ENCODE measurements at regions not wholly inside any gene's neighbourhood (a gene's known extent, or its start where the extent isn't known, plus 50 kb on each side); places are given as distances from the start of the nearest gene placed in this dataset.

DNA sequence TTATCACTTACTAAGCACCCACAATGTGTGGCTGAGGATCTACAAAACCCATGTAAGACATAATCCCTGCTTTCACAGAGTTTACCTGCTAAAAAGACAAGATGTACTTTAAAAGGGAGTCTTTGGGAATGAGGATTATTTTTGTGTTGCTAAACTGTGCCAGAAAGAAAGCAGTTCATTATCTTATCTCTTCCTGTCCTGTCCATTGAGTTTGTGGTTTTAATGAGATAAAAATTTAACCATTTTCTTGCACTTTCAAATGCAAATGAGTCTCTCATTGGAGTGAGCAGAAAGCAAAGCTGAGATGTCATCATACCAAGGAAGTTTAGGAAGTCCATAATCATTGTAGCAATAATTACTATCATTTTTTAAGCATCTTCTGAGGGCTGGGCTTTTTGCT is 231.2 kb upstream of the ADAMTS9 start:
- Histone ChIP-seq H3K36me3 (ENCODE audit: control insufficient read depth, insufficient read depth, low read length) (no peaks in the 10 kb centered on the region), H3K4me3 (ENCODE audit: low read depth, low read length) (no peak overlapping the region), H3K27me3 (ENCODE audit: control insufficient read depth, insufficient read depth, low read length) (no peaks in the 10 kb centered on the region)
- FAIRE-seq (no peak), DNase-seq (ENCODE audit: low read depth) (no peak)
- TF ChIP-seq, protein P1, sequence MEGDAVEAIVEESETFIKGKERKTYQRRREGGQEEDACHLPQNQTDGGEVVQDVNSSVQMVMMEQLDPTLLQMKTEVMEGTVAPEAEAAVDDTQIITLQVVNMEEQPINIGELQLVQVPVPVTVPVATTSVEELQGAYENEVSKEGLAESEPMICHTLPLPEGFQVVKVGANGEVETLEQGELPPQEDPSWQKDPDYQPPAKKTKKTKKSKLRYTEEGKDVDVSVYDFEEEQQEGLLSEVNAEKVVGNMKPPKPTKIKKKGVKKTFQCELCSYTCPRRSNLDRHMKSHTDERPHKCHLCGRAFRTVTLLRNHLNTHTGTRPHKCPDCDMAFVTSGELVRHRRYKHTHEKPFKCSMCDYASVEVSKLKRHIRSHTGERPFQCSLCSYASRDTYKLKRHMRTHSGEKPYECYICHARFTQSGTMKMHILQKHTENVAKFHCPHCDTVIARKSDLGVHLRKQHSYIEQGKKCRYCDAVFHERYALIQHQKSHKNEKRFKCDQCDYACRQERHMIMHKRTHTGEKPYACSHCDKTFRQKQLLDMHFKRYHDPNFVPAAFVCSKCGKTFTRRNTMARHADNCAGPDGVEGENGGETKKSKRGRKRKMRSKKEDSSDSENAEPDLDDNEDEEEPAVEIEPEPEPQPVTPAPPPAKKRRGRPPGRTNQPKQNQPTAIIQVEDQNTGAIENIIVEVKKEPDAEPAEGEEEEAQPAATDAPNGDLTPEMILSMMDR (IDR thresholded peaks at IDR 0.05; ENCODE audit: insufficient read depth, low read length, severe bottlenecking) = no peak

DNA sequence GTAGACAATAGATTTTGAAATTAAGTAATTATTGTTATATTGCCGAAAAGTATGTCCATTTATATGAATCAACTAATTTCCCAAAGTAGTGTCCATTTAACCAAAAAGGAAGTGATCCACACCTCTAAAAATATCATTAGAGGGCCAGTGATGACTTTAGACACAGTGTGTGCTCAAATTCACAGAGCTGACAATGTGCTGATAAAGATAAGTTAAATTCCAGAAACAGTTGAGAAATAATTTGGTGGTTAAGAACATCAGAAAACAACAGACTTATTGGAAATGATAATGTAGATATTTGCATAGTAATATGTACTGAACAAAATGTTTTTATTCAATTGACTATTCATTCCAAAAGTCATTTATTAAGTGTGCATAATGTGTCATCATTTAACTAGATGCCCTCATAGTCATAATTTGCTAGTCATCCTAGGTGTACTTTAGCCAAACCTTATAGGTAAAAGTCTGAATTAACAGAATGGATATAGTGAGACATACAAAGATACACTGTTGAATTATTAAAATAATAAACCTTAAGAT is 230.2 kb upstream of the ADAMTS9 start:
- TF ChIP-seq, protein P1 (IDR thresholded peaks at IDR 0.05; ENCODE audit: insufficient read depth, low read length, severe bottlenecking) = no peak
- Histone ChIP-seq H3K36me3 (ENCODE audit: control insufficient read depth, insufficient read depth, low read length) (no peaks in the 10 kb centered on the region), H3K4me3 (ENCODE audit: low read depth, low read length) (no peak overlapping the region), H3K27me3 (ENCODE audit: control insufficient read depth, insufficient read depth, low read length) (no peaks in the 10 kb centered on the region)
- FAIRE-seq (no peak), DNase-seq (ENCODE audit: low read depth) (no peak)

DNA sequence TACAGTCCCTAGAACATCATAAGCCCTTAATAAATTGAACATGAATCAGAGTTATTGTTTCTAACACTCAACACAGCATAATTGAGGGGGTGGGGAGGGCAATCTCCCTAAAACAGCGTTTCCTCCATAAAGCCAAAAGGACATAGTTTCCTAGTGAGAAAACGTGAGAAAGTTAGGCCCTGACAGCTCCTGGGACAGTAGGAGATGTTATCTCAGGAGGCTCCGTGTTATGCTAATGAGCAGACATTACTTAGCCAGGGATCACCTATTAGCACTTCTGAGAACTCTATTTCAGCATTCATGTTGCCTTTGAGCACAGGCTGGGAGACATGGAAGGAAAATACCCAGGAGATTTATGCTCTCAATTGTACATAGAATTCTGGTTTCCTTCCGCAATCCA is 229.1 kb upstream of the ADAMTS9 start:
- FAIRE-seq (no peak), DNase-seq (ENCODE audit: low read depth) (no peak)
- Histone ChIP-seq H3K4me3 (ENCODE audit: low read depth, low read length) (no peak overlapping the region), H3K36me3 (ENCODE audit: control insufficient read depth, insufficient read depth, low read length) (no peaks in the 10 kb centered on the region), H3K27me3 (ENCODE audit: control insufficient read depth, insufficient read depth, low read length) (no peaks in the 10 kb centered on the region)
- TF ChIP-seq, protein P1 (IDR thresholded peaks at IDR 0.05; ENCODE audit: insufficient read depth, low read length, severe bottlenecking) = no peak

DNA sequence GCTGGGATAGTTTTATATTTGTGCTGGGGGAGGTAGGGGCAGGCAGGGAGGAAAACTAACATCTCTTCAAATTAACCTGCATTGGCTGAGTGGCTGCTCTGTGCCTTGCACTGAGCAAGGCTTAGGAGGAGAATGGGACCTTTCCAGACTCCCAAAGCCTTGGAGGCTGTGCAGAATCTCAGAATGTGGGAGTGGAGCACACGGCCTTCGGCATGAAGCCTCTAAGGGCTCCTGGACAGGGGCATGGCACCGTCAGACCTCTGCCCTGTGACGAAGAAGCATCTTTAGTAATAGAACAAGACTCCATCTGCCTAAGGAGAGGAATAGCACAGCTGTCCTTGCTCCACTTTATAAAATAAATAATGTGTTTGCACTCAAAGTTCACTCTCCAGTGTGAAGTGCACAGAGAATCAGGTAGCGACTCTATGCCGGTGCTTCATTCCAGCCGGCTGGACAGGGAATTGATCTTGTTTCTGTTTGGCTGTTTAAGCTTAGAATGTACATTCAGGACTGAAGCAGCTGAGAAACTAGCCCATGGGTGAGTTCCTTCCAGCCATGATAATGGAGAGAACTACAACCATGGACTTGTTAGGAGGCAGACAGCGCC is 228.5 kb upstream of the ADAMTS9 start:
- no peak for DNase-seq (ENCODE audit: low read depth)
- TF ChIP-seq, protein P1 (IDR thresholded peaks at IDR 0.05; ENCODE audit: insufficient read depth, low read length, severe bottlenecking) = no peak
- Histone ChIP-seq H3K4me3 (ENCODE audit: low read depth, low read length) (no peak overlapping the region), H3K36me3 (ENCODE audit: control insufficient read depth, insufficient read depth, low read length) (no peaks in the 10 kb centered on the region), H3K27me3 (ENCODE audit: control insufficient read depth, insufficient read depth, low read length) (no peaks in the 10 kb centered on the region)
- no peak for FAIRE-seq

DNA sequence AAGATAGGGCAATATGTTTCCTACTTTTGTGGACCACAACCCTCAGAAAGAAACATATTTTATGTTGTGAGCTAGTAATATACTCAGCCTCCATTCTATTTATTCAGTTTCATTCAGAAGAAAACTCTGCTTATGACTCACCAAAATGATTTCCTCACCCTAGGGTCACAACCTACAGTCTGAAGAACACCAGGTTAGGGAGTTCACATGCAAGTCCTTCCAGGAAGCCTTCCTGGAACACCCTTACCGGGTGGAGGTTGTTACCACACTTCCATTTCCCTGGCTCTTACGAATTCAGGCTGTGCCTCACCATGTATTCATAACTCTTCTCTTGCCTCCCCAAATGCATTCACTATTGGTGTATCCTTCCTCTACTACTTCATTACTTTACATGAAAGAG is 228.0 kb upstream of the ADAMTS9 start:
- no peaks in the 10 kb centered on the region for H3K36me3 ChIP-seq (ENCODE audit: control insufficient read depth, insufficient read depth, low read length)
- no peaks in the 10 kb centered on the region for H3K27me3 ChIP-seq (ENCODE audit: control insufficient read depth, insufficient read depth, low read length)
- FAIRE-seq (peak; percentile 66), DNase-seq (ENCODE audit: low read depth) (peak; percentile 90)
- TF ChIP-seq, protein P1 (IDR thresholded peaks at IDR 0.05; ENCODE audit: insufficient read depth, low read length, severe bottlenecking) = no peak
- no peak overlapping the region for H3K4me3 ChIP-seq (ENCODE audit: low read depth, low read length)

DNA sequence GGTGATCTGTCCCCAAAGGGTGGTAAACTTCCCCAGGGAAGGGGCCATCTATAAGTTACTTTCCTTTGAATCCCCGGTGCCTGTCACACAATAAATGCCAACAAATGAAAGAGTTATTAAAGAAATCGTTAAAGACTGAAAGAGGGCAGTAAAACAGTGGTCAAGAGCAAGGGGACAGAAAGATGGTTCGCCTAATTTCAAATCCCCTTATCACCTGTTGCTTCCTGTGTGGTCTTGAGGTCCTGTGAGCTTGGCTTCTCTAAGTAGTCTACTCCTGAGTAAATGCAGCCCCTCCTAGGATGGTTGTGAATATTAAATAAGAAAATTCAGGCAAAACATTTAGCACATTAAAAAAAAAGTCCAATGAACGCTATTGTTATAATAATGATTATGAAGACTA is 225.7 kb upstream of the ADAMTS9 start:
- FAIRE-seq (no peak), DNase-seq (ENCODE audit: low read depth) (no peak)
- Histone ChIP-seq H3K4me3 (ENCODE audit: low read depth, low read length) (no peak overlapping the region), H3K36me3 (ENCODE audit: control insufficient read depth, insufficient read depth, low read length) (no peaks in the 10 kb centered on the region), H3K27me3 (ENCODE audit: control insufficient read depth, insufficient read depth, low read length) (no peaks in the 10 kb centered on the region)
- TF ChIP-seq, protein P1 (IDR thresholded peaks at IDR 0.05; ENCODE audit: insufficient read depth, low read length, severe bottlenecking) = no peak

All from bronchial epithelial cell (primary cell).